ENCODE measurements at regions not wholly inside any gene's neighbourhood (a gene's known extent, or its start where the extent isn't known, plus 50 kb on each side); places are given as distances from the start of the nearest gene placed in this dataset.

DNA sequence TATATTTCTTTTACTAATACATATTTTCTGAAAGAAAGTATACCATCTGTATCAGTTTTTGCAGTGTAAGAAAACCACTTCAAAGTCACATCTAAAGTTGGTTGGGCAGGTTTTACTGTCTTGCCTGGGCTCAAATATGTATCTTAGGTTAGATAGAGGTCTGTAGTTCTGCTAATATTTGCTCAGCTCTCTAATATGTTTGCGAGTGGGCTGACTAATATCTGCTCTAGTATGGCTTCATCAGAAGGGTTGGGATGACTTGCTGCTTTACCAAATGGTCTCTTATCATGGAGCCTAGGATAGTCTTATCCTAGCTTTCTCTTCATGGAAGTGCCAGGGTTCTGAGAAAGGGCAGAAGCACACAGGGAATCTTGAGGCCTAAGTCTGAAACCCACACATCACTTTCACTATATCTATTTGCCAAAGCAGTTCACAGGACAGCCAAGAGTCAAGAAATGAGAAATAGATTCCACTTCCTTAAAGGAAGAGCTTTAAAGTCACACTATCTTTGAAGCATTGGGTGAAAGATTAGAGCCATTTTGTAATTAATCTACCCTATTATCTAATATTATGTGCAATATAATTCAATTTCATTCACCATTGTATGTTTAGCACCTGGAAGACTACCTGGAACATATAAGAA lies 610.0 kb downstream of the KCNJ3 start:
- TF ChIP-seq, protein P1, sequence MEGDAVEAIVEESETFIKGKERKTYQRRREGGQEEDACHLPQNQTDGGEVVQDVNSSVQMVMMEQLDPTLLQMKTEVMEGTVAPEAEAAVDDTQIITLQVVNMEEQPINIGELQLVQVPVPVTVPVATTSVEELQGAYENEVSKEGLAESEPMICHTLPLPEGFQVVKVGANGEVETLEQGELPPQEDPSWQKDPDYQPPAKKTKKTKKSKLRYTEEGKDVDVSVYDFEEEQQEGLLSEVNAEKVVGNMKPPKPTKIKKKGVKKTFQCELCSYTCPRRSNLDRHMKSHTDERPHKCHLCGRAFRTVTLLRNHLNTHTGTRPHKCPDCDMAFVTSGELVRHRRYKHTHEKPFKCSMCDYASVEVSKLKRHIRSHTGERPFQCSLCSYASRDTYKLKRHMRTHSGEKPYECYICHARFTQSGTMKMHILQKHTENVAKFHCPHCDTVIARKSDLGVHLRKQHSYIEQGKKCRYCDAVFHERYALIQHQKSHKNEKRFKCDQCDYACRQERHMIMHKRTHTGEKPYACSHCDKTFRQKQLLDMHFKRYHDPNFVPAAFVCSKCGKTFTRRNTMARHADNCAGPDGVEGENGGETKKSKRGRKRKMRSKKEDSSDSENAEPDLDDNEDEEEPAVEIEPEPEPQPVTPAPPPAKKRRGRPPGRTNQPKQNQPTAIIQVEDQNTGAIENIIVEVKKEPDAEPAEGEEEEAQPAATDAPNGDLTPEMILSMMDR (IDR thresholded peaks at IDR 0.05) = no peak
- TF ChIP-seq POLR2AphosphoS5 (IDR thresholded peaks at IDR 0.05) (no peak), POLR2A (IDR thresholded peaks at IDR 0.05) (no peak)

Data from gastroesophageal sphincter (tissue), 3 donors.